Upper lobe of left lung (tissue), 6 donors: ENCODE measurements at regions not wholly inside any gene's neighbourhood (a gene's known extent, or its start where the extent isn't known, plus 50 kb on each side); places are given as distances from the start of the nearest gene placed in this dataset.

ENCODE experiments used
- ATAC-seq, 2 donors: fragments of 200-7000 bp; cut with Tn5 transposase; one replicate each; pipeline ENCODE4 v1.9.1; 2022; ENCODE audit warnings: mild to moderate bottlenecking in 2 of 2, moderate library complexity in 2 of 2; ENCODE audit not compliant: low FRiP score in 2 of 2
- DNase-seq, 2 donors: peaks; one replicate each; pipeline ENCODE4 v3.0.0-alpha.2; 2019 to 2020
- H3K27ac ChIP-seq, 4 donors: fragments of 200-600 bp; sonication (generic); one replicate each; pipeline ENCODE4 v1.5.1; 2016 to 2019
- H3K27me3 ChIP-seq, 4 donors: fragments of 200-600 bp; sonication (generic); one replicate each; pipeline ENCODE4 v1.5.1; 2017 to 2019
- H3K36me3 ChIP-seq, 4 donors: fragments of 200-600 bp; sonication (generic); one replicate each; pipeline ENCODE4 v1.5.1; 2016 to 2019
- H3K4me1 ChIP-seq, 4 donors: fragments of 200-600 bp; sonication (generic); one replicate each; pipeline ENCODE4 v1.5.1; 2018 to 2019
- H3K4me3 ChIP-seq, 4 donors: fragments of 200-600 bp; sonication (generic); one replicate each; pipeline ENCODE4 v1.5.1; 2017 to 2019; ENCODE audit warnings: mild to moderate bottlenecking in 2 of 4, moderate library complexity in 1 of 4
- H3K9me3 ChIP-seq, 4 donors: fragments of 200-600 bp; sonication (generic); one replicate each; pipeline ENCODE4 v1.5.1; 2018 to 2019
- CTCF ChIP-seq, 6 experiments: fragments of 450-650 bp in 4 of 6; fragments of 200-600 bp in 2 of 6; sonication (generic) in 2 of 6; IDR thresholded peaks; one replicate each; pipeline ENCODE4 v1.5.1; 2016 to 2019; ENCODE audit warnings: antibody characterized with exemption in 6 of 6
- EP300 ChIP-seq, 4 donors: sonication (generic); formaldehyde crosslinking; IDR thresholded peaks; one replicate each; pipeline ENCODE4 v1.5.1; 2017; ENCODE audit warnings: antibody characterized with exemption in 4 of 4, control low read depth in 2 of 4
- POLR2A ChIP-seq, 4 donors: fragments of 450-650 bp; IDR thresholded peaks; one replicate each; pipeline ENCODE4 v1.5.1; 2016 to 2017; ENCODE audit warnings: antibody characterized with exemption in 4 of 4, mild to moderate bottlenecking in 2 of 4
- POLR2AphosphoS5 ChIP-seq, 2 donors: sonication (generic); formaldehyde crosslinking; IDR thresholded peaks; one replicate each; pipeline ENCODE4 v1.5.1; 2017; ENCODE audit warnings: antibody characterized with exemption in 2 of 2
- WGBS, 2 donors: methylation state at CpG; one replicate each; pipeline ENCODE4 v1.1.5; 2017 to 2018; 5-methylcytosine and 5-hydroxymethylcytosine counted together
- donor health status: DM: no; HTN: no; CAD: no; lungs with moderate emphysema.
- donor health status: DM: no; HTN: yes; CAD: no; lungs with severe emphysema.

GRCh38 chr4:166512267-166512666 is 639.2 kb downstream of the TLL1 start:
- DNase-seq (no peak), ATAC-seq (no peak)
- H3K4me1 ChIP-seq: no peaks in the 10 kb centered on the region
- no peaks in the 10 kb centered on the region for H3K9me3 ChIP-seq
- no peaks in the 10 kb centered on the region for H3K27me3 ChIP-seq
- H3K27ac ChIP-seq: no peak overlapping the region
- H3K4me3 ChIP-seq: no peak overlapping the region
- 80 to 87% methylated on average over 5 of the region's 5 CpGs for WGBS, 2 donors
- no peaks in the 10 kb centered on the region for H3K36me3 ChIP-seq
- TF ChIP-seq POLR2AphosphoS5 (IDR thresholded peaks at IDR 0.05) (no peak), POLR2A (IDR thresholded peaks at IDR 0.05) (no peak), EP300 (IDR thresholded peaks at IDR 0.05) (no peak), CTCF (IDR thresholded peaks at IDR 0.05) (no peak)

DNA sequence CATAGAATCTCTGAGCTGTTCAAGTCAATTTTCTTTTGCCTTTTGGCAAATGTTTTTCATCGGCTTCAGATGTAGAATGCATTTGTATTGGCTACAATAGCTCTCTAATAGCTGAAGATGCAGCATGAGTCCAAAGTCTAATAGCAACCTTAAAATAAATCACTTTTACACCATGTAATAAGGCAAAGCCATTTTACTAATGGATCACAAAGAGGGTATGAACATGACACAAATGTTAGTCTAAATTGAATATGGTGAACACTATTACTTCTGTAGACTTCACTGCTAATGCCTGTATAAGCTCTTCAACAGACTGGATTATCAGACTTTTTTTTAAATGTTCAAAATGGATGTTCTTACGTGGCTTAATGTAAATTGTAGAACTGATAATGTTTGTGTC is 645.3 kb downstream of the TLL1 start:
- H3K27me3 ChIP-seq: no peaks in the 10 kb centered on the region
- DNase-seq (no peak), ATAC-seq (no peak)
- H3K36me3 ChIP-seq: no peaks in the 10 kb centered on the region
- no peaks in the 10 kb centered on the region for H3K9me3 ChIP-seq
- 91 to 93% methylated on average over 2 of the region's 2 CpGs for WGBS, 2 donors
- H3K4me3 ChIP-seq: no peak overlapping the region
- no peak overlapping the region for H3K27ac ChIP-seq
- TF ChIP-seq EP300 (IDR thresholded peaks at IDR 0.05): no peak
- no peak for TF ChIP-seq CTCF (IDR thresholded peaks at IDR 0.05)
- TF ChIP-seq POLR2AphosphoS5 (IDR thresholded peaks at IDR 0.05): no peak
- no peak for TF ChIP-seq POLR2A (IDR thresholded peaks at IDR 0.05)
- H3K4me1 ChIP-seq: no peaks in the 10 kb centered on the region

DNA sequence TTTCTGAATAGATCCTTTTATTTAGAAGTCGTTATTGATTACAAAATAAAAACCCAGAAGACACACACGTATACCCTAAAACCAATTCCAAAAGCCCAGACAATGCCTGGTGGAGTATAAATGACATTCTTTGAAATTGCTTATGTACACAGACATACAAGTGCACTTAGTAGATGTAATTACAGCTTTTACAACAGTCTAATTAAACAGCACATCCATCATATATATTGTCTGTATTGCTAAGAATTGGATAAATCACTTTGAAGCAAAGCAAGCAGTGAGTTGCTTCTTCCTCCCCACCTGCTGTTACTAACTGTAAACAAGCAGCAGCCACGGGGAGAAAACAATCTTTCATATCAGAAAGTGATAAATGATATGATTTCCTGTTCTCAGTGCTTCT is 645.7 kb downstream of the TLL1 start:
- Histone ChIP-seq H3K4me3 (no peak overlapping the region), H3K4me1 (no peaks in the 10 kb centered on the region), H3K27me3 (no peaks in the 10 kb centered on the region), H3K36me3 (no peaks in the 10 kb centered on the region), H3K9me3 (no peaks in the 10 kb centered on the region), H3K27ac (no peak overlapping the region)
- 38 to 45% methylated on average over 3 of the region's 3 CpGs for WGBS, 2 donors
- TF ChIP-seq EP300 (IDR thresholded peaks at IDR 0.05): no peak
- no peak for TF ChIP-seq CTCF (IDR thresholded peaks at IDR 0.05)
- TF ChIP-seq POLR2AphosphoS5 (IDR thresholded peaks at IDR 0.05): no peak
- no peak for TF ChIP-seq POLR2A (IDR thresholded peaks at IDR 0.05)
- ATAC-seq: no peak
- no peak for DNase-seq

GRCh38 chr4:166519774-166520173 is 646.7 kb downstream of the TLL1 start:
- no peaks in the 10 kb centered on the region for H3K36me3 ChIP-seq
- WGBS, 2 donors: 91 to 92% methylated on average over 5 of the region's 5 CpGs
- no peak overlapping the region for H3K27ac ChIP-seq
- H3K4me3 ChIP-seq: no peak overlapping the region
- DNase-seq (no peak), ATAC-seq (no peak)
- no peak for TF ChIP-seq CTCF (IDR thresholded peaks at IDR 0.05)
- no peak for TF ChIP-seq POLR2AphosphoS5 (IDR thresholded peaks at IDR 0.05)
- no peak for TF ChIP-seq EP300 (IDR thresholded peaks at IDR 0.05)
- TF ChIP-seq POLR2A (IDR thresholded peaks at IDR 0.05): no peak
- no peaks in the 10 kb centered on the region for H3K4me1 ChIP-seq
- H3K9me3 ChIP-seq: no peaks in the 10 kb centered on the region
- no peaks in the 10 kb centered on the region for H3K27me3 ChIP-seq

- H3K27ac ChIP-seq: no peak overlapping the region
- H3K9me3 ChIP-seq: no peaks in the 10 kb centered on the region
- no peaks in the 10 kb centered on the region for H3K27me3 ChIP-seq
- no peaks in the 10 kb centered on the region for H3K4me1 ChIP-seq
- ATAC-seq (no peak), DNase-seq (no peak)
- H3K36me3 ChIP-seq: no peaks in the 10 kb centered on the region
- 64 to 79% methylated on average over 3 of the region's 3 CpGs for WGBS, 2 donors
- no peak for TF ChIP-seq POLR2A (IDR thresholded peaks at IDR 0.05)
- TF ChIP-seq EP300 (IDR thresholded peaks at IDR 0.05): no peak
- TF ChIP-seq POLR2AphosphoS5 (IDR thresholded peaks at IDR 0.05): no peak
- TF ChIP-seq CTCF (IDR thresholded peaks at IDR 0.05): no peak
- H3K4me3 ChIP-seq: no peak overlapping the region
These were observed 654.5 kb downstream of the TLL1 start for GRCh38 chr4:166527500-166527899.
